H9 (cell line): ENCODE measurements at regions not wholly inside any gene's neighbourhood (a gene's known extent, or its start where the extent isn't known, plus 50 kb on each side); places are given as distances from the start of the nearest gene placed in this dataset.

Experiments
- DNase-seq: peaks from one replicate; pipeline ENCODE4 v3.0.0-alpha.2; 2017
- H2AFZ ChIP-seq: one replicate; pipeline ENCODE4 v1.6.1; 2013; ENCODE audit warnings: mild to moderate bottlenecking, low read length, control low read depth, moderate library complexity
- H2AK5ac ChIP-seq: 2 replicates; pipeline ENCODE4 v1.6.1; 2013; ENCODE audit warnings: low read length, control low read depth, mixed read lengths; ENCODE audit not compliant: insufficient read length
- H2BK120ac ChIP-seq: one replicate; pipeline ENCODE4 v1.6.1; 2013; ENCODE audit warnings: low read depth, mild to moderate bottlenecking, low read length, control low read depth, inconsistent platforms; ENCODE audit not compliant: poor library complexity, severe bottlenecking
- H2BK12ac ChIP-seq: 2 replicates; pipeline ENCODE4 v1.6.1; 2013; ENCODE audit warnings: low read length, control low read depth, mixed read lengths, low read depth; ENCODE audit not compliant: insufficient read length
- H2BK15ac ChIP-seq: 2 replicates; pipeline ENCODE4 v1.6.1; 2013; ENCODE audit warnings: low read depth, low read length, control low read depth
- H2BK20ac ChIP-seq: one replicate; pipeline ENCODE4 v1.6.1; 2013; ENCODE audit warnings: low read depth, mild to moderate bottlenecking, low read length, control low read depth, inconsistent platforms; ENCODE audit not compliant: poor library complexity, severe bottlenecking
- H2BK5ac ChIP-seq: 2 replicates; pipeline ENCODE4 v1.6.1; 2013; ENCODE audit warnings: low read length, control low read depth, mixed read lengths; ENCODE audit not compliant: insufficient read length
- H3K14ac ChIP-seq: 2 replicates; pipeline ENCODE4 v1.6.1; 2013; ENCODE audit warnings: low read length, control low read depth; ENCODE audit not compliant: insufficient read depth
- H3K18ac ChIP-seq: 2 replicates; pipeline ENCODE4 v1.6.1; 2013; ENCODE audit warnings: low read depth, mild to moderate bottlenecking, mixed read lengths, low read length, control low read depth; ENCODE audit not compliant: insufficient read length
- H3K23ac ChIP-seq: 2 replicates; pipeline ENCODE4 v1.6.1; 2013; ENCODE audit warnings: low read length, control low read depth, mixed read lengths, low read depth; ENCODE audit not compliant: insufficient read length
- H3K23me2 ChIP-seq: 2 replicates; pipeline ENCODE4 v1.6.1; 2013; ENCODE audit warnings: low read depth, mild to moderate bottlenecking, mixed read lengths, low read length, control low read depth; ENCODE audit not compliant: insufficient read length, poor library complexity, severe bottlenecking
- H3K27ac ChIP-seq: 2 replicates; pipeline ENCODE4 v1.5.1; 2013; ENCODE audit warnings: low read length, control low read depth, mixed read lengths, low read depth; ENCODE audit not compliant: insufficient read length
- H3K27me3 ChIP-seq: 2 replicates; pipeline ENCODE4 v1.6.1; 2013; ENCODE audit warnings: low read length, control low read depth, inconsistent platforms; ENCODE audit not compliant: insufficient read depth
- H3K4ac ChIP-seq: 2 replicates; pipeline ENCODE4 v1.6.1; 2013; ENCODE audit warnings: low read depth, mild to moderate bottlenecking, control low read depth, inconsistent platforms, low read length, moderate library complexity
- H3K4me1 ChIP-seq: 2 replicates; pipeline ENCODE4 v1.6.1; 2013; ENCODE audit warnings: low read length, control low read depth, inconsistent platforms; ENCODE audit not compliant: insufficient read depth
- H3K4me2 ChIP-seq: 2 replicates; pipeline ENCODE4 v1.6.1; 2013; ENCODE audit warnings: low read length, control low read depth, mixed read lengths; ENCODE audit not compliant: insufficient read length, insufficient read depth
- H3K56ac ChIP-seq: 2 replicates; pipeline ENCODE4 v1.6.1; 2013; ENCODE audit warnings: low read depth, mild to moderate bottlenecking, mixed read lengths, low read length, control low read depth; ENCODE audit not compliant: insufficient read length
- H3K79me1 ChIP-seq: 2 replicates; pipeline ENCODE4 v1.6.1; 2013; ENCODE audit warnings: low read depth, mild to moderate bottlenecking, moderate library complexity, low read length, control low read depth, inconsistent platforms; ENCODE audit not compliant: insufficient read depth, poor library complexity, severe bottlenecking
- H3K79me2 ChIP-seq: 2 replicates; pipeline ENCODE4 v1.6.1; 2013; ENCODE audit warnings: low read length, control low read depth, inconsistent platforms; ENCODE audit not compliant: insufficient read depth
- H3K9ac ChIP-seq: 2 replicates; pipeline ENCODE4 v1.6.1; 2013; ENCODE audit warnings: low read length, control low read depth, mixed read lengths; ENCODE audit not compliant: insufficient read length; ENCODE audit errors: extremely low read depth
- H3K9me3 ChIP-seq: one replicate; pipeline ENCODE4 v1.6.1; 2013; ENCODE audit warnings: low read depth, low read length, inconsistent platforms; ENCODE audit not compliant: control insufficient read depth
- H3T11ph ChIP-seq: one replicate; pipeline ENCODE4 v1.6.1; 2013; ENCODE audit warnings: mild to moderate bottlenecking, low read length, control low read depth, inconsistent platforms
- H4K20me1 ChIP-seq: one replicate; pipeline ENCODE4 v1.6.1; 2013; ENCODE audit not compliant: control insufficient read depth, insufficient read length, insufficient read depth
- H4K5ac ChIP-seq: 2 replicates; pipeline ENCODE4 v1.6.1; 2013; ENCODE audit warnings: low read depth, mild to moderate bottlenecking, mixed read lengths, low read length, control low read depth; ENCODE audit not compliant: insufficient read length
- H4K8ac ChIP-seq: replicated peaks from 2 replicates; pipeline ENCODE4 v1.6.1; 2013; ENCODE audit warnings: low read length, control low read depth, mixed read lengths, low read depth; ENCODE audit not compliant: insufficient read length
- H4K91ac ChIP-seq: 2 replicates; pipeline ENCODE4 v1.6.1; 2013; ENCODE audit warnings: low read depth, mild to moderate bottlenecking, moderate library complexity, mixed read lengths, low read length, control low read depth; ENCODE audit not compliant: insufficient read length
- H3K27ac Mint-ChIP-seq, 3 experiments: 2 replicates in 2 of 3; 3 replicates in 1 of 3; pipeline ENCODE4 v1.8.0; 2020 to 2021; ENCODE audit warnings: mixed read lengths in 3 of 3, mild to moderate bottlenecking in 1 of 3, moderate library complexity in 1 of 3
- H3K27me3 Mint-ChIP-seq: 2 replicates; pipeline ENCODE4 v1.8.0; 2021; ENCODE audit warnings: low read depth, mild to moderate bottlenecking, moderate library complexity, mixed read lengths
- H3K36me3 Mint-ChIP-seq, 3 experiments: 2 replicates in 2 of 3; 3 replicates in 1 of 3; pipeline ENCODE4 v1.8.0; 2020 to 2021; ENCODE audit warnings: low read depth in 3 of 3, mixed read lengths in 3 of 3; ENCODE audit not compliant: insufficient read depth in 1 of 3
- H3K4me1 Mint-ChIP-seq, 2 experiments: 2 replicates each; pipeline ENCODE4 v1.8.0; 2020; ENCODE audit warnings: mixed read lengths in 2 of 2
- H3K4me3 Mint-ChIP-seq, 2 experiments: 2 replicates in 1 of 2; 3 replicates in 1 of 2; pipeline ENCODE4 v1.8.0; 2020 to 2021; ENCODE audit warnings: mild to moderate bottlenecking in 2 of 2, mixed read lengths in 2 of 2, moderate library complexity in 1 of 2
- H3K9me3 Mint-ChIP-seq, 2 experiments: 2 replicates in 1 of 2; 3 replicates in 1 of 2; pipeline ENCODE4 v1.8.0; 2020; ENCODE audit warnings: mild to moderate bottlenecking in 2 of 2, mixed read lengths in 2 of 2, moderate library complexity in 1 of 2
- WGBS: extraction: QIAGEN DNeasy Blood & Tissue Kit; methylation state at CpG from one replicate; pipeline ENCODE4 v1.1.7; 2013; ENCODE audit warnings: missing lambda C conversion rate, low lambda C conversion rate, mixed read lengths; ENCODE audit not compliant: insufficient read length; ENCODE audit errors: extremely low coverage; 5-methylcytosine and 5-hydroxymethylcytosine counted together
- TF ChIP-seq, protein P1 (sequence below): fragments of 200-600 bp; sonication (generic); conservative IDR thresholded peaks from 3 replicates; pipeline ENCODE4 v1.8.0; 2021; ENCODE audit warnings: antibody characterized with exemption, mild to moderate bottlenecking

- no peak overlapping the region for H2BK120ac ChIP-seq
- H3K23ac ChIP-seq = no peak overlapping the region
- H3K14ac ChIP-seq = no peak overlapping the region
- Mint-ChIP-seq H3K4me1 (no peaks in the 10 kb centered on the region), H3K27me3 (no peaks in the 10 kb centered on the region), H3K9me3 (peaks cover 39 to 41% of the 10 kb centered on the region in 2 experiments), H3K4me3 (no peak overlapping the region), H3K27ac (no peak overlapping the region), H3K36me3 (peaks cover 21 to 54% (median 23%) of the 10 kb centered on the region in 3 experiments)
- H3K79me2 ChIP-seq = no peaks in the 10 kb centered on the region
- no peak overlapping the region for H3K56ac ChIP-seq
- no peak for DNase-seq
- no peak overlapping the region for H4K8ac ChIP-seq
- H3K4me2 ChIP-seq = no peak overlapping the region
- H3K4me1 ChIP-seq = no peaks in the 10 kb centered on the region
- H2AK5ac ChIP-seq = no peak overlapping the region
- no peak overlapping the region for H3T11ph ChIP-seq
- no peak overlapping the region for H3K18ac ChIP-seq
- no peaks in the 10 kb centered on the region for H3K27me3 ChIP-seq
- H2AFZ ChIP-seq = no peak overlapping the region
- H2BK15ac ChIP-seq = no peak overlapping the region
- H3K9me3 ChIP-seq = peaks cover 6% of the 10 kb centered on the region
- no peaks in the 10 kb centered on the region for H3K23me2 ChIP-seq
- H4K20me1 ChIP-seq = no peaks in the 10 kb centered on the region
- no peak overlapping the region for H4K5ac ChIP-seq
- H3K9ac ChIP-seq = no peak overlapping the region
- no peaks in the 10 kb centered on the region for H3K79me1 ChIP-seq
- H3K27ac ChIP-seq = no peak overlapping the region
- no peak overlapping the region for H4K91ac ChIP-seq
- H2BK12ac ChIP-seq = no peak overlapping the region
- no peak overlapping the region for H2BK20ac ChIP-seq
- TF ChIP-seq, protein P1, sequence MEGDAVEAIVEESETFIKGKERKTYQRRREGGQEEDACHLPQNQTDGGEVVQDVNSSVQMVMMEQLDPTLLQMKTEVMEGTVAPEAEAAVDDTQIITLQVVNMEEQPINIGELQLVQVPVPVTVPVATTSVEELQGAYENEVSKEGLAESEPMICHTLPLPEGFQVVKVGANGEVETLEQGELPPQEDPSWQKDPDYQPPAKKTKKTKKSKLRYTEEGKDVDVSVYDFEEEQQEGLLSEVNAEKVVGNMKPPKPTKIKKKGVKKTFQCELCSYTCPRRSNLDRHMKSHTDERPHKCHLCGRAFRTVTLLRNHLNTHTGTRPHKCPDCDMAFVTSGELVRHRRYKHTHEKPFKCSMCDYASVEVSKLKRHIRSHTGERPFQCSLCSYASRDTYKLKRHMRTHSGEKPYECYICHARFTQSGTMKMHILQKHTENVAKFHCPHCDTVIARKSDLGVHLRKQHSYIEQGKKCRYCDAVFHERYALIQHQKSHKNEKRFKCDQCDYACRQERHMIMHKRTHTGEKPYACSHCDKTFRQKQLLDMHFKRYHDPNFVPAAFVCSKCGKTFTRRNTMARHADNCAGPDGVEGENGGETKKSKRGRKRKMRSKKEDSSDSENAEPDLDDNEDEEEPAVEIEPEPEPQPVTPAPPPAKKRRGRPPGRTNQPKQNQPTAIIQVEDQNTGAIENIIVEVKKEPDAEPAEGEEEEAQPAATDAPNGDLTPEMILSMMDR = no peak
- no peak overlapping the region for H2BK5ac ChIP-seq
- no CpG with 5 or more reads among the region's 3 CpGs for WGBS
- H3K4ac ChIP-seq = no peak overlapping the region
These were observed 666.5 kb downstream of the DCDC2C start for GRCh38 chr2:4369826-4370419.
